Head of caudate nucleus (tissue), 42 donors: ENCODE measurements at regions not wholly inside any gene's neighbourhood (a gene's known extent, or its start where the extent isn't known, plus 50 kb on each side); places are given as distances from the start of the nearest gene placed in this dataset.

Source experiments
- DNase-seq, 42 donors: peaks; one replicate each; pipeline versions ENCODE4 v3.0.0 to v3.0.0-alpha.2; 2020 to 2021; ENCODE audit warnings: mixed read lengths in 7 of 42
- intact Hi-C: fragments of 100-400 bp; cut with DNase I; formaldehyde crosslinking; loops from one replicate; pipeline ENCODE4 v1.15.0; 2022

DNA sequence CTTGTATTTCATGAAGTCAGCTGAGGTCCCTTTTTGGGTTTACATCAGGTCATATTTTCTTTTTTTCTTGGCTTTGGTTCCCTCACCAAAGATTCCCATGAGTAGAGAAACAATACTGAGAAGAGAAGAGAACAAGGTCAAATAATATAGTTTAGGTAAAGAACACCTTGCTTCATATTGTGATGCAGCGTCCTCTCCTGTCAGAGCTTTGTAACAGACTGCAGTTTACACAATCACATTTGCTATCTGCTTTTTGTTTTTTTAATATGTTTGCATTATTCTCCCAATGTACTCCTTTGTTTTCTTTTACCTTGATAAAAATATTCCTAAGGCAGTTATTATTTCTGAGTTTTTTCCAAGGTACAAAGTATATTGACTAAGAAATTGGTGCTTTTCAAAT is 283.2 kb downstream of the SHOX2 start:
- intact Hi-C loops: no loop called here
- DNase-seq: no peak

DNA sequence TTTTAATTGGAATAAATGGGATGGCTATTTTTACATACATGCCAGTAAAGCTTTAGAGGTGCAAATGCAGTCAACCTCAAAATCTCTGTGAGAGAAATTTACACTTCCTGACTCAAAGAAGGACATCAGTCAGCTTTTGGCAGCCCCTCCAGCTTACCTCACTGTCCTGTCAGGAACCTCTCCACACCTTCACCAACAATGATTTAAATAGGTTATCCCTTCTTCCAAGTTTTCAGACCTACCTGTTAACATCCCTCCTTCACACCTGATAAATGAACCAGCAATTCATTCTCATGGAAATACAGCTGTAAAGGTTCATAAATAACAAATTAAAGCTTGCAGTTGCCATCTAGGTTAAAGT is 286.1 kb downstream of the SHOX2 start:
- intact Hi-C loops: no loop called here
- no peak for DNase-seq

DNA sequence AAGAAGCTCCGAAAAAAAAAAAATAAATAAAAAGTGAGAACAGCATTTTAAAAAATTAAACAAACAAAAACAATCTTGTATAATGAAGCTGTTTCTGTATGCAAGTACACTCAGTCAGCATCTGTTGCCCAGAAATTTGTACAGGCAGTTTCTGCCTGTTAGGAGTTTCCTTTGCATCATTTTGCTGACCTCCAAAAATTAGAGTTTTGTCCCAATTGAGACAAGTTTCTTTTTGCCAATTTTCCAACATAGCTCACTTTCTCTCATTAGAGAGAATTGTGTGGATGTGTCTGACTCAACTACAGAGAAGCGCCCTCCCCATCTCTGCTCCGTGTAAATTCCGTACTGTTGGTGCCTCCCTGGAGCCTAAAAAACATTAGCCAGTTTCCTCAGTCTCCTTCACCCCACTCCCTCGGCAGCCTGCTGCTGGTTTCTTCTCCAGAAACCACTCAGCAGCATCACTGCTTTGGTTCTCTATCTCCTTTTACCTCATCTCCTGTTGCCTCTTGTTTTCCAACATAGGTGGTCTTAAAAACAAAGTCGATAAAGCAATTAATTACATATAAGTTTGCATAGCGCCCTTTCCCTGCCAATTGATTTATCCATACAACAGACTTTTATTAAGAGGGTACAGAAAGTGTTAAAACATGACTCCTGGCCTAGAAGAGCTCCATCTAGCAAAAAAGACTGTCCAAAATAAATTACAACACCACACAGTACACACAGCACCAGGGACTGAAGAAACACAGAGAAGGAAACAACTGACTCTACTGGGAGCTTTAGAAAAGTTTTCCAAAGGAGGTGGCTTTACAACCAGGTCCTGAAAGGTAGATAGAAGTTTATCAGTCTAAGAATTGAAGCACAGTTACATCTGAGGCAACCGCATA is 286.7 kb downstream of the SHOX2 start:
- intact Hi-C loops: no loop called here
- no peak for DNase-seq

DNA sequence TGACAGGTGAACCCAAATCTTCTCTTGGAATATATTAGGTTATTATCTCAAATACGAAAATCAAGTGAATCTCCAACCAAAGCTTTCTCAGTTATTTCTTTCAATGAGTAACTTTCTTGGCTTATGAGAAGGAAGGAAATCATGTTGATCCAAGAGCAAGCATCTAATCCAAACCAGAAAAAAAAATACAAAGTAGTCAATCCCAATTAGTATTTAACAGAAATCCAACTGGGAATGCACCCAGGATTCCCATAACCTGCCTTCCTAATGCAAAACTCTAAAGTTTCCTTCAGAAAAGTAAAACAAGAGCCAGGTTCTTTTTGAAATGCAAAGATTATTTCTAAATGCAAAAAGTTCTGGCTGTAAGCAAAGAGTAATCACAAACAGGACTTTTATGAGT is 289.3 kb downstream of the SHOX2 start:
- intact Hi-C loops: no loop called here
- DNase-seq: no peak

DNA sequence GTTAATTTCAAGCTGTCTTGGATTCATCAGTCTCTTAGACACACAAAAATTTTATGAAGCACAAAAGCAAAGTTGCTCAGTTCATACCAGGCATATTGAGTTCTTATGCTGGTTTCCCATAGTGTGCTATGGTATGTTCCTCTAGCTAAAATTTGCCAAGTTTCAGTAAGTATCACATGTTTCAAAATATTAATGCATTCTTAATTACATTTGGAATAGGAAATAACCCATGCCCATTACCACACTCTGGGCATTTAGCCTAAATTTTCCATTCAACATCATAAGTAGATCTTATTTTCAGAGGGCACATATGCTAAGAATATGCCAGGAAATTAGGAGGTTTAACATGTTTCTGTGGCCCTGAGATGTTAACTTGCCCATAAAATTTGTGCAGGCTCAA is 289.9 kb downstream of the SHOX2 start:
- DNase-seq: no peak
- intact Hi-C loops: no loop called here

DNA sequence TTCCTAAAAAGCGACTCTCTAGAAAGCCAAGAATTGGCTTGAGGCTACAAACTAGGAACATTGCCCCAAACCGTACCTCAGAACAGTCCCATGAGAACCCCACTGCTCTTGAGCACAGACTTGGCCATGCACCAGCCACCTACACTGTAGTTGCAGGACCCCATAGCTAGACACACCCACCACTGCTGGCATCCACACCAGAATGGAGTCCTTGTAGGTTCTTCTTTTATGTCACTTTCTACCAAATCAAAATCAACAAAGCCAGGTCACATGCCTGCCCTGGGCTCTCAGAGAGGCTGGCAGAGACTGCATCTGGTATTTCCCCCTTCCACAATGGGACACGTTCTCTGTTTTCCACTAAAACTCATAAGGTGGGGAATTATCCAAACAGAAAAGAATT is 290.5 kb downstream of the SHOX2 start:
- no peak for DNase-seq
- intact Hi-C loops: no loop called here

DNA sequence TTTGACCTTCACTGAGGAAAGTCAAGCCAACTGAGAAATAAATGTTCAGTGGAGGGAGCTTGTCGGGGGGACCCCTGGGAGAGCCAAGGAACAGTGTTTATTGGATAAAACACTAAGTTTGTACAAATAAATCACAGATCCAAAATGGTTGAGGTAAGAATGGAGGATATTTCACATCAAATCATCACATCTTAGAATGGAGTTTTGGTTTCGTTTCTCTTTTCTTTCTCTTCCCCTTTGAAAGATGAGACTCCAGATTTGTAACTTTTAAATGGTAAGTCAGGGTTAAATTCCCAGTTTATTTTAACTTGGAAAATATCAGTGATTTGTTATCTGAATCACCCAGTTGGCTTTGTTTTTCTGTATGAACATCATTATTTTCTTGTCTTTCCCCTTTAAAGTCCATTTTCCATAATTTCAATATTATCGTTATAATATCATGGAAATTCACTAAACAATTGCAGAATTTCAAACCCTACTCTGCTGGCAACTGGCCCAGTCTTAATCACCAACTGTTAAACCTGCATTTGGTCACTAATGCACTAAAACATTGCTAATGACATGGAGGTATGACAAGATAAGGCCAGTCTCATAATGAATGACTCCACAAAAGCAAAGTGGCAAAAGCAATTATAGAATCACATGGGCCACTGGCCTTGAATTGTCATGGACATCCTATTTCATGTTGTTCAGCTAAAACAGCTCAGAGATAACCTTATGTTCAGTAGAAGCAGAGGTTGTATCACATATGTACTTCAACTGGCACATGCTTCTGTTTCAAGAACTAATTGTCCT is 295.1 kb downstream of the SHOX2 start:
- intact Hi-C loops: no loop called here

DNA sequence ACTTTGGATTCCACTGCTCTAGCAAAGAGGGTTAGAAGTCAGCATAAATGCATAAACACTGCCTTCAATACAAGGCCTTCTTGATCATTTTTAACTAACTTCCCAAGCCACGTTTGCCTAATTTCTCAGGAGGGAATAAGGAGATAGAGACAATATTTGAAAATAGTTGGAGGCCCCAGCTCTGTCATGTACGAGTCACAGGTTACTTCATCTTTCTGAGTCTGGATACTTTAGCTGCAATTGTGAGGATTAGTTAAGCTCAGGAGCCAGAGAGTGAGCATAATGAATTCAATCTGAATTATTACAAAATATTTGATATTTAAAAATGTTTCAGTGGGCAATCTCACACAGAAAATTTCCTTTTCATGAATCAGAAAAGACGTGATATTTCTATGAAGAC is 298.9 kb downstream of the SHOX2 start:
- no peak for DNase-seq
- intact Hi-C loops: no loop called here

More for the DNA sequence above, 295.1 kb downstream of the SHOX2 start:
- DNase-seq: no peak

DNA sequence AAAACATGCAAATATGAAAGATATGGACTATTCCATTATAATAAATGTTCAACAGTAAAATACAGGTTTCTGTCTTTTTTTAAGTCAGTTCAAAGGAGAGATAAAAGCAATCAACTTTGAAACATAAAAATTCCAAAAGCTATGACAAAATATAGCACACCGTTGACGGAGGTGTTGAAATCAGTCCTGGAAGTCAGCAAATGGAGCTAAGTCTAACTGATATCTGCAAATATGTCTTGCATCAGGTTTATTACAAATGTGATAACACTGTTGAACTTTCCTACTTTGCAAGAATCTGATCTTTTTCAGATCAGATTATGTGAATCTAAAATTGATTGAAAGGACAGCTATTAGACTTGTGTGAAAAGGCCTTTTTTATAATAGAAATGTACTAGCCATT is 300.7 kb downstream of the SHOX2 start:
- DNase-seq: no peak

DNA sequence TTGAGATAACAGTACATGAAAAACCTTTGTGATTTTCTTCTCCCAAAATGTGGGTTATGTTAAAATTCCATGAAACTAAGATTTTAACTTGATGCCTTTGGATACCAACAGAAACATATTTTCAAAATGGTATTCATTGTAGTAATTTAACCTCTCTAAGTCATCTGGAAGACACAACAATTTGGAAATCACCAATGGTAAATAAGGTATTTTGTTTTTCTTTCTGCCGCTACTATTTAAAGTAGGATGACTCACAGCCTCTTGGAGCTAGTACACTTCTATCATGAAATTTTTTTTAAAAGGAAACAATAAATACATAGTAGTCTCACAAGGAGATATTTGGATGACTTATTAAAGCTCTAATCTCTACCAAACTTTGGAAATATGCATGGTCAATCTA is 291.6 kb upstream of the VEPH1 start:
- no peak for DNase-seq
- intact Hi-C loops: no loop called here

More for the DNA sequence above, 300.7 kb downstream of the SHOX2 start:
- intact Hi-C loops: no loop called here

DNA sequence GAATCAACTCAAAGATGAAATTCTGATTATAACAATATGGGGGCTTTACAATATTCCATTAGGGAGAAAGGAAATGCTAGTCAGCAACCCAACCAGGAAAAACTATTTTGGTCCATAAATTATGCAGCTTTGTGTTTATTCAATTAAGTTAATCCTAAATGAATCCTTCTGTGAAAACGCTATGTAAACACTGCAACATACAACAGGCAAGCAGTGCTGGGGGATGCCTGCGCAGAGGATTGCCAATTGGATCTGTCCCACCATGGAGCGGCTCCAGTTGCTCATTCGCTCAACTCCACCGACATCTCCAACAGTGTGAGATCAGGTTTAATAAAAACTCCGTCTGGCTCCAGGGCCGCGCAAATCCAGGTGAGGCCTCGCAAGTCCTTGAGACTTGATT is 290.5 kb upstream of the VEPH1 start:
- no peak for DNase-seq
- intact Hi-C loops: no loop called here

DNA sequence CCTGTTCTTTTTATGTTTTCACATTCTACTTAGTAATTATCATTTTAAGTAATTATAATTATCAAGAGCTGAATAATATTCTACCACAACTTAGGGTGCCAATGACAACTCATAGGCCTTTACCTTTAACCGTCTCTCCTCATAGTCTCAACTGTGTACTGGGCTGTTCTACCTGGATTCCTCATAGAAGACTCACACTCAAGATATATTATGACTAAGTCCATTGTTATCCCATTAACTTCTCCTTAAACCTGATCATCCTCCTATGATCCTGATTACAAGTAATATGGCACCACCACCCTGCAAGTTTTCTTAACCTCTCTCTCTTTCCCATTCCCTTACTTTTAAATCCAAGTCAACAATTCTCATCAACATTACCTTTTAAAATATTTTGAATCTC is 285.9 kb upstream of the VEPH1 start:
- no peak for DNase-seq
- intact Hi-C loops: no loop called here

DNA sequence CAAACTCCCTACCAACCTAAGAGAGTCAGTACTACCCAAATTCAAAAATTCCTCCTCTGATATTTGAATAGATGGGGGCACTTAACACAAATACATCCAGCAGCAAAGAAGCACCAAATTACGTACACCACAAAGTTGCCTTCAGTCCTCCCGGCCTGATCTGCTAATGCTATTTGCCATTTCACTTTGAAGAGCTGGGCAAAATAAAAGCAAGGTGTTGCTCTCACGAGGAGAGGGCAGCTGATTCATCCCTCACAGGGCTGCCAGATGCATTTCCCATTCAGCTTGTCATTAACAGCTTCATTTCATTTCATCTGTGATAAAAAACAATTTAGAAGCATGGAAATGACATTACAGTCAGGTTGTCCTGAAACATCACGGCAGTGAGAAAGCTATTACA is 283.4 kb upstream of the VEPH1 start:
- intact Hi-C loops: no loop called here
- peak in 4 of 42 donors; percentile 18 to 35 (median 22) for DNase-seq

DNA sequence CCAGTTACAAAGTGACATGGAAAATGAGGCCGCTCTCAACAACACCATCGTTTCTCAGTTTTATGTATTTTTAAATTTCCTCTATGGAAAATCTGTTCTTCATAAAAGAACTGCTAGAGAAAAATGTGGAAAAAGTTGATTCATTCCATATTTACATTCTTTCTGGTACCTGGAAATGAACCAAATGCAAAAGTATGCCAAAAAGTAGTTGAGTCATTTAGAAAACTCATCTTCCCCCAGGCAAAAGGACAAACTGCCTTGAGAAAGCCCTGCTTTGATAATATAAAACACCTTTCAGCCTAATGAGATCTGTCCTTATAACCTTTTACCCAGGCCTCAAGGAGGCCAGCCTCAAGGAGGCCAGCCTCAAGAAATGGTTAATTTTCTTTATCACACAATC is 283.0 kb upstream of the VEPH1 start:
- intact Hi-C loops: no loop called here
- DNase-seq: no peak

DNA sequence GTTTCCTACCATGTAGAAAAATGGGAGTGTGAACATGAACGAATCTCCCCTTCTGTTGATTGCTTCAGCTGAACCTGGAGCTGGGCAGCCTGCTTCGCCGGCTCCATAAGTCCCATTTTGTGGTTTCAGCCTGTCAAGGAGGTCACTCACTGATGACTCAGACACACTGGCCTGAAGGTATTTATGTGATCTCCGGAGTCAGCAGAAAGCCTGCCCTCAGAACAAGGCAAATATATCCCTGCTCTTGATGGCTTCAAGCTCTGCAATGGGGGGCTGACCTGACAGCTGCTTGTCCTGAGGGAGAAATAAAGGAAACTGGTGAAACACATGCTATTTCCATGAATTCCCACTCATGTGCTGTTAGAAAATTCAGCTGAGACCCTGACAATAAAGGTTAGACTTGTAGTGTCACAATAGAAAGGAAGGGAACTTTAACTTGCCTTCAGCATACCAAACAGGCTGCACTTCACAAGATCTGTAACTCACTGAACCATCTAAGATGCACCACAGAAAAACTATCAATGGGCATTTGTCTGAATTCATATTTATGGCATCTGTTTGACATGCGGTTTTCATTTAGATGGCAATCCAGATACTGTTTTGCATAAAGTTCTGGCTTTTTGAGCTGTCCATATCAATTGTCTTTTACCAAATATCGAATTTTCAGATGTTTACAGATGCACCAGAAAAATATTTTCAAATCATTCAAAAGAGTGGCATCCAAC is 282.0 kb upstream of the VEPH1 start:
- intact Hi-C loops: no loop called here
- DNase-seq: no peak

DNA sequence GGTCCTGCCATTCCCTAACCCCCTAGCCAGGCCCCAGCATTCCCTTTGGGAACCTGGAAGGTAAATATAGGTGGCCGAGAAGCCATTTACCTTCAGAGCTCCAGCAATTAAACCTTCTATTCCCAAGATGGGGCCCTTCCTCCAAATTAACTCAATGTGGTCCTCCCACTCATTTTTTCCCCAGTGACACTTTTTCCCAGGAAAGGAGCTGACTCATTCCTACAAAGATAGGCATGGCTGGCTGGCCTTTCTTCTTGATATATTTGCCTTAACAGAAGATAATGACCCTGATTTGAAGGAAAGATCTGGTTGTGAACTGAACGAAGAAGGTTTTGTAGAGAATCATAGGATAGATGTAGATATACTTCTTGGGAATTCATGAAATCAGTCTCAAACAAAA is 279.0 kb upstream of the VEPH1 start:
- intact Hi-C loops: no loop called here
- DNase-seq: no peak

DNA sequence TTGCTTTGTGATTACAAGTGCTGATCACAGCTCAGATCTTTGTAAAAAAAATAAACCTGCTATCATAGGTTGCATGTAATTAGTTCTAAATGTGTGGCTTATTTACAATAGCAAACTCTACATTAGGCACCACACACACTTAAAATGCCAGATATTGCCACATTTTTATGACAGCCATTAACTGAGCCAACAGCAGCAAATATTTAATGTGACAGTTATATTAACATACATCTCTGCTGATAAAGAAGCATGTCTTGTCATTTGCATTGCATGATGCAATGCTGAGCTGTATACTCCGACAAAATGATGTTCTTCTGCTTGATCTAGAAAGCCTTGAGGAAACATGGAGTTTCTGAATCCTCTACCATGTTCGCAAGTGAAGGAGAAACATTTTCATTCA is 273.6 kb upstream of the VEPH1 start:
- intact Hi-C loops: no loop called here
- no peak for DNase-seq

DNA sequence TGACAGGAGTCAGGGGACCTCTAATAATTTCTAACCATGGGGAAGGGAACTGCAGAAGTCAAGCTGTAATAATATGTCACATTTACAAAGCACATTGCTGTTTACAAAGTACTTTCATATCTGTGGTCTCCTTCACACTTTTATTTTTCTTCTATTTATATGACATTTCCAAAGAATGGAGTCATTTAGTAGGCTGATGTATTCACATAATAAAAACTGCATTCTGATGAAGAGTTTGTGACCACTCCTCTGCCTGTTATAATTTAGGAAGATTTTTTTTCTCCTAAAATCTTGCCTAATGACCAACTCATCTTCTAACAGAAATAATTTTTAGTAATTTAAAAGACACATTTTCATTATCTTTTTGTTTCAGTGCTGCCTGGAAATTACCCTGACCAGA is 272.2 kb upstream of the VEPH1 start:
- intact Hi-C loops: no loop called here
- DNase-seq: no peak

DNA sequence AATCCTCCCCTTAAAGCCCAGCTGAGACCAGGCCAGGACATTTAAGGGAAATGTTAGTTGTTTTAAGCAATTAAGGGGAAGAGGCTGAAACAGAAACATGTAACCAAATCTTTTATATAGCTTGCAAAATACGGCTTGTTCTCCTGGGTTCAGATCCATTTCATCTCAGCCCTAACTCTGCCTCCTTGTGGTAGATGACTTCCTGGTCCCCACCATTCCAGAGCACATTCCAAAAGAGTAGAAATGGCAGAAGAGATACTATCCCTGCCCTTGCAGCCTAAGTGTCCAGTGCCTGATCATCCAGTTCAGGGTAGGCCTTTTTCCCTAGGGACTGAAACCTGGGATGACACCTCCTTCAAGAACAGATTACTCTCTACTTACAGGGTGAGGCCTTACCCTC is 266.2 kb upstream of the VEPH1 start:
- intact Hi-C loops: no loop called here
- DNase-seq: no peak

DNA sequence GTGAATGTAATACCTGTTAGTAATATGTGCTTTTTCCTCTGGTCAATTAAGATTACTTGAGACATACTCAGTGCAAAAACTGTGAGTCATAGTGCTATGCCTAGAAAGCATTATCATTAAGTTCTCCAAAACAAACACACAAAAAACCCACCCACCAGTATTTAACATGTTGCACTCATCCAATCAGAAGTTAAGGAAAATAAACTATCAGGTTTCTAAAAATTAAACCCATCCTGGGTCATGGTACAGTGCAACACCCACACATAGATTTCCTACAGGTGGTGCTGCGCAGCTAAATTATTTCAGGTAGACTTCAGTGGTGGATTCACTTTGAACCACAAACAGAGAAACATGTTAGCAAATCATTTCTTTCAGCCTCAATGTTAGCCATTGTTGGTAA is 264.4 kb upstream of the VEPH1 start:
- intact Hi-C loops: no loop called here
- DNase-seq: no peak
